SK-N-SH (cell line): ENCODE measurements at regions not wholly inside any gene's neighbourhood (a gene's known extent, or its start where the extent isn't known, plus 50 kb on each side); places are given as distances from the start of the nearest gene placed in this dataset.

ENCODE experiments used
- CTCF ChIA-PET: fragments of 300-600, 350-600 bp; formaldehyde crosslinking; extraction: SDS; loops from one replicate; lab custom pipeline; 2021; lab: Yijun Ruan, JAX
- POLR2A ChIA-PET: fragments of 350-600 bp; sonication (Branson Sonifier 250); formaldehyde crosslinking; extraction: SDS; loops from one replicate; lab custom pipeline; 2020; ENCODE audit warnings: antibody characterized with exemption, inconsistent platforms; lab: Yijun Ruan, JAX
- DNase-seq: peaks from one replicate; pipeline ENCODE4 v3.0.0; 2012
- H2AFZ ChIP-seq: fragments of 200-600 bp; sonication (generic); 2 replicates; pipeline ENCODE4 v1.8.1; 2016; ENCODE audit warnings: antibody characterized with exemption, mild to moderate bottlenecking, low read depth
- H3F3A ChIP-seq: fragments of 200-600 bp; sonication (generic); replicated peaks from 2 replicates; pipeline ENCODE3; 2016; ENCODE audit warnings: antibody characterized with exemption, mild to moderate bottlenecking; ENCODE audit not compliant: insufficient read depth
- H3K27ac ChIP-seq, 2 experiments: fragments of 200-500 bp in 1 of 2; fragments of 200-600 bp in 1 of 2; sonication (Bioruptor generic) in 1 of 2; sonication (generic), shearing (Covaris generic) in 1 of 2; 2 replicates each; pipeline versions ENCODE4 v1.5.1 to v1.6.1; 2014 to 2016; ENCODE audit warnings: low read depth in 2 of 2, inconsistent platforms in 1 of 2, low read length in 1 of 2, mild to moderate bottlenecking in 1 of 2, mixed read lengths in 1 of 2
- H3K27me3 ChIP-seq: fragments of 200-600 bp; sonication (generic), shearing (Covaris generic); 2 replicates; pipeline ENCODE4 v1.6.1; 2016; ENCODE audit warnings: mixed run types; ENCODE audit not compliant: insufficient read depth
- H3K36me3 ChIP-seq, 2 experiments: fragments of 200-500 bp in 1 of 2; fragments of 200-600 bp in 1 of 2; sonication (Bioruptor generic) in 1 of 2; sonication (generic) in 1 of 2; replicated peaks in 1 of 2; 2 replicates each; pipeline versions ENCODE3 to v1.5.1; 2014 to 2016; ENCODE audit warnings: low read length in 1 of 2, mild to moderate bottlenecking in 1 of 2; ENCODE audit not compliant: insufficient read depth in 2 of 2, control insufficient read depth in 1 of 2
- H3K4me1 ChIP-seq, 2 experiments: fragments of 200-500 bp in 1 of 2; fragments of 200-600 bp in 1 of 2; sonication (Bioruptor generic) in 1 of 2; sonication (generic), shearing (Covaris generic) in 1 of 2; 2 replicates each; pipeline versions ENCODE4 v1.5.1 to v1.6.1; 2014 to 2016; ENCODE audit warnings: low read depth in 1 of 2, low read length in 1 of 2, mixed run types in 1 of 2; ENCODE audit not compliant: insufficient read depth in 2 of 2, control insufficient read depth in 1 of 2
- H3K4me2 ChIP-seq: fragments of 200-600 bp; sonication (generic), shearing (Covaris generic); 2 replicates; pipeline ENCODE4 v1.6.1; 2017; ENCODE audit warnings: mixed run types
- H3K4me3 ChIP-seq, 2 experiments: fragments of 200-500 bp in 1 of 2; fragments of 200-600 bp in 1 of 2; sonication (Bioruptor generic) in 1 of 2; sonication (generic), shearing (Covaris generic) in 1 of 2; 2 replicates each; pipeline versions ENCODE4 v1.5.1 to v1.8.1; 2014 to 2016; ENCODE audit warnings: low read depth in 2 of 2, inconsistent platforms in 1 of 2, low read length in 1 of 2, mild to moderate bottlenecking in 1 of 2, mixed read lengths in 1 of 2, moderate library complexity in 1 of 2
- H3K79me2 ChIP-seq: fragments of 200-600 bp; sonication (generic); 2 replicates; pipeline ENCODE4 v1.8.1; 2017; ENCODE audit warnings: mild to moderate bottlenecking; ENCODE audit not compliant: insufficient read depth
- H3K9ac ChIP-seq: fragments of 200-600 bp; sonication (generic); 2 replicates; pipeline ENCODE4 v1.6.1; 2017; ENCODE audit warnings: mixed run types
- H3K9me2 ChIP-seq: fragments of 200-600 bp; sonication (generic); 2 replicates; pipeline ENCODE4 v1.6.1; 2017; ENCODE audit warnings: mixed run types
- H3K9me3 ChIP-seq: fragments of 200-600 bp; sonication (generic); 2 replicates; pipeline ENCODE4 v1.6.1; 2017; ENCODE audit warnings: mixed run types, mild to moderate bottlenecking, moderate library complexity
- H4K20me1 ChIP-seq: fragments of 200-600 bp; sonication (generic); 2 replicates; pipeline ENCODE4 v1.6.1; 2017; ENCODE audit warnings: mild to moderate bottlenecking, mixed run types; ENCODE audit not compliant: insufficient read depth
- CHD2 ChIP-seq: fragments of 150-350 bp; IDR thresholded peaks from 2 replicates; pipeline ENCODE4 v1.6.1; 2018; ENCODE audit warnings: low read length; ENCODE audit not compliant: partially characterized antibody
- EP300 ChIP-seq, 2 experiments: IDR thresholded peaks; 2 replicates each; pipeline versions ENCODE4 v1.4.0 to v1.6.1; 2012; ENCODE audit warnings: borderline replicate concordance in 1 of 2, low read depth in 1 of 2, low read length in 1 of 2
- GABPA ChIP-seq: IDR thresholded peaks from 2 replicates; pipeline ENCODE4 v1.4.0; 2012; ENCODE audit warnings: low read depth, mild to moderate bottlenecking
- MEF2A ChIP-seq: IDR thresholded peaks from 2 replicates; pipeline ENCODE4 v1.4.0; 2012; ENCODE audit warnings: low read depth, borderline replicate concordance
- NRF1 ChIP-seq: IDR thresholded peaks from 2 replicates; pipeline ENCODE4 v1.6.1; 2012; ENCODE audit warnings: low read depth, mild to moderate bottlenecking, low read length
- PBX3 ChIP-seq: IDR thresholded peaks from 2 replicates; pipeline ENCODE4; 2012
- POLR2AphosphoS5 ChIP-seq: IDR thresholded peaks from 2 replicates; pipeline ENCODE4 v1.6.1; 2012; ENCODE audit warnings: low read depth, low read length
- REST ChIP-seq: IDR thresholded peaks from 2 replicates; pipeline ENCODE4 v1.6.1; 2012; ENCODE audit warnings: mild to moderate bottlenecking, low read depth, low read length, moderate library complexity
- SIN3A ChIP-seq: IDR thresholded peaks from 2 replicates; pipeline ENCODE4 v1.6.1; 2012; ENCODE audit warnings: low read depth, mild to moderate bottlenecking, low read length, moderate library complexity, borderline replicate concordance
- SMC3 ChIP-seq: IDR thresholded peaks from 2 replicates; pipeline ENCODE4 v1.6.1; 2012; ENCODE audit warnings: low read depth, low read length, improper control_type of control experiment
- ZBTB33 ChIP-seq: IDR thresholded peaks from 2 replicates; pipeline ENCODE4 v1.4.0; 2012; ENCODE audit warnings: low read depth, borderline replicate concordance
- WGBS: methylation state at CpG from one replicate; pipeline ENCODE4 v1.1.6; 2017; ENCODE audit warnings: low lambda C conversion rate; 5-methylcytosine and 5-hydroxymethylcytosine counted together

- ChIA-PET CTCF (interaction anchor here (1.1 kb wide), 1 partner anchor 14 kb away, joined by 3 read pairs; no protein-coding TSS in a partner anchor), POLR2A (no interaction called here)
- Histone ChIP-seq H3K79me2 (no peaks in the 10 kb centered on the region), H3K4me1 (no peaks in the 10 kb centered on the region; a peak in 1 of 4 replicates), H3F3A (no peaks in the 10 kb centered on the region), H2AFZ (no peak overlapping the region), H3K4me2 (no peak overlapping the region), H3K9ac (no peak overlapping the region), H4K20me1 (no peaks in the 10 kb centered on the region), H3K27ac (no peak overlapping the region), H3K36me3 (no peaks in the 10 kb centered on the region), H3K4me3 (no peak overlapping the region), H3K9me3 (no peaks in the 10 kb centered on the region), H3K27me3 (no peaks in the 10 kb centered on the region), H3K9me2 (no peaks in the 10 kb centered on the region)
- WGBS = 14% methylated on average over 1 of the region's 1 CpG
- TF ChIP-seq SIN3A (no peak), SMC3 (no peak), ZBTB33 (no peak), EP300 (IDR thresholded peaks at IDR 0.05; ENCODE audit: borderline replicate concordance in 1 of 2, low read depth in 1 of 2, low read length in 1 of 2) (no peak)
- no peak for DNase-seq
These were observed 664.2 kb downstream of the SORCS1 start for GRCh38 chr10:106500041-106500924.

GRCh38 chr10:106499448-106499847 lies 665.1 kb downstream of the SORCS1 start:
- 20% methylated on average over 2 of the region's 2 CpGs for WGBS
- Histone ChIP-seq H3K4me1 (no peaks in the 10 kb centered on the region; a peak in 2 of 4 replicates), H4K20me1 (no peaks in the 10 kb centered on the region), H3K4me3 (no peak overlapping the region), H3K36me3 (no peaks in the 10 kb centered on the region), H3K79me2 (no peaks in the 10 kb centered on the region), H3K27me3 (no peaks in the 10 kb centered on the region), H3K27ac (no peak overlapping the region), H3F3A (no peaks in the 10 kb centered on the region), H3K9me2 (no peaks in the 10 kb centered on the region)
- POLR2A ChIA-PET = no interaction called here
- no peak for TF ChIP-seq SIN3A
- TF ChIP-seq POLR2AphosphoS5 = no peak
- no peak for TF ChIP-seq CHD2
- TF ChIP-seq, all 33 proteins: peak for 0
- Histone ChIP-seq H3K4me2 (no peak overlapping the region), H2AFZ (no peak overlapping the region), H3K9ac (no peak overlapping the region), H3K9me3 (no peaks in the 10 kb centered on the region)
- CTCF ChIA-PET = interaction anchor here (0.6 kb wide), 2 partner anchors 11 to 95 kb away, joined by 3 to 4 read pairs; no protein-coding TSS in a partner anchor
- no peak for DNase-seq

GRCh38 chr10:106498675-106499074 lies 665.8 kb downstream of the SORCS1 start:
- WGBS = 19% methylated on average over 4 of the region's 4 CpGs

More at GRCh38 chr10:106498675-106499074, 665.8 kb downstream of the SORCS1 start:
- no peak overlapping the region for H3K9ac ChIP-seq
- TF ChIP-seq NRF1 (no peak), MEF2A (no peak), PBX3 (no peak), REST (no peak), GABPA (no peak), SMC3 (no peak), SIN3A (no peak)
- TF ChIP-seq, all 33 proteins: peak for 0
- H3K27me3 ChIP-seq = no peaks in the 10 kb centered on the region
- no peak overlapping the region for H2AFZ ChIP-seq
- no peaks in the 10 kb centered on the region for H3K79me2 ChIP-seq
- no peaks in the 10 kb centered on the region for H3K9me2 ChIP-seq
- H3K27ac ChIP-seq = no peak overlapping the region
- no peaks in the 10 kb centered on the region for H3F3A ChIP-seq
- H3K4me2 ChIP-seq = no peak overlapping the region
- no peak overlapping the region for H3K4me3 ChIP-seq
- H4K20me1 ChIP-seq = no peaks in the 10 kb centered on the region
- H3K36me3 ChIP-seq = no peaks in the 10 kb centered on the region
- ChIA-PET POLR2A (no interaction called here), CTCF (interaction anchor here (0.6 kb wide), 2 partner anchors 11 to 94 kb away, joined by 3 to 4 read pairs; no protein-coding TSS in a partner anchor)
- DNase-seq = no peak
- H3K9me3 ChIP-seq = no peaks in the 10 kb centered on the region
- H3K4me1 ChIP-seq = no peaks in the 10 kb centered on the region; a peak in 2 of 4 replicates
